ENCODE measurements at regions not wholly inside any gene's neighbourhood (a gene's known extent, or its start where the extent isn't known, plus 50 kb on each side); places are given as distances from the start of the nearest gene placed in this dataset.

DNA sequence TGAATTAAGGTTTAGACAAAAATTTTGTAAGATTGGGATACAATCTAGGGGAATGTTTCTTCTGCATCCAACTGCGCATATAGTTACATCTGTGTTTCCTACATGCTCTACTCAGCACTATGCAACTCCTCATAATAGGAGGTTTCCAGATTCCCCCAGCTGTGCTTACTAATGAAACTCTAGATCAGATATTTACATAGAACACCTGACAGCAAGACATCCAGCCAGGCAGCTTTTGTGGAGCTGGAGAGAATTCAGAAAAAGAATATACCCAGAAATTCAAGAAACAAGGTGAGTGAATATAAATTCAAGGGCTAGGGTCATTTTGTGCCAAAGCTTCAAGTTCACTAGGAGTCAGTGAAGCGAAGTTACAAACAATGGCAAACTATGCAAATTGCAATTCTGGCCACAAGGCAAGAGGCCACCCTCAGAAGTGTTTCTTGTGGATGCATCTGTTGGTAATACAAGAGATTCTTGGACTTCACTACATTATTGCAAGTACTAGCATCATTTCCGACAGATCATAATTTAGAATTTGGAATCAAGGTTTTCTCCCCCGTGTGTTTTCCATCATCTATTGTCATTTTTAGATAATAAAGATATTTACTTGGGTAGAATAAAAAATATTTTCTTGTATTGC is 341.2 kb upstream of the NAV3 start:
- TF ChIP-seq, protein P1, sequence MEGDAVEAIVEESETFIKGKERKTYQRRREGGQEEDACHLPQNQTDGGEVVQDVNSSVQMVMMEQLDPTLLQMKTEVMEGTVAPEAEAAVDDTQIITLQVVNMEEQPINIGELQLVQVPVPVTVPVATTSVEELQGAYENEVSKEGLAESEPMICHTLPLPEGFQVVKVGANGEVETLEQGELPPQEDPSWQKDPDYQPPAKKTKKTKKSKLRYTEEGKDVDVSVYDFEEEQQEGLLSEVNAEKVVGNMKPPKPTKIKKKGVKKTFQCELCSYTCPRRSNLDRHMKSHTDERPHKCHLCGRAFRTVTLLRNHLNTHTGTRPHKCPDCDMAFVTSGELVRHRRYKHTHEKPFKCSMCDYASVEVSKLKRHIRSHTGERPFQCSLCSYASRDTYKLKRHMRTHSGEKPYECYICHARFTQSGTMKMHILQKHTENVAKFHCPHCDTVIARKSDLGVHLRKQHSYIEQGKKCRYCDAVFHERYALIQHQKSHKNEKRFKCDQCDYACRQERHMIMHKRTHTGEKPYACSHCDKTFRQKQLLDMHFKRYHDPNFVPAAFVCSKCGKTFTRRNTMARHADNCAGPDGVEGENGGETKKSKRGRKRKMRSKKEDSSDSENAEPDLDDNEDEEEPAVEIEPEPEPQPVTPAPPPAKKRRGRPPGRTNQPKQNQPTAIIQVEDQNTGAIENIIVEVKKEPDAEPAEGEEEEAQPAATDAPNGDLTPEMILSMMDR (conservative IDR thresholded peaks at IDR 0.05), result no peak
- no peak for TF ChIP-seq EZH2 (IDR thresholded peaks at IDR 0.05; ENCODE audit: low read depth)
